H7 (cell line): ENCODE measurements at regions not wholly inside any gene's neighbourhood (a gene's known extent, or its start where the extent isn't known, plus 50 kb on each side); places are given as distances from the start of the nearest gene placed in this dataset.

Experiments
- DNase-seq: peaks from one replicate; pipeline ENCODE4 v3.0.0; 2012
- H3K27me3 ChIP-seq: 2 replicates; pipeline ENCODE4 v1.6.0; 2011; ENCODE audit warnings: mild to moderate bottlenecking, low read length; ENCODE audit not compliant: control insufficient read depth, insufficient read depth
- H3K36me3 ChIP-seq: replicated peaks from 2 replicates; pipeline ENCODE4 v1.5.1; 2011; ENCODE audit warnings: low read length; ENCODE audit not compliant: control insufficient read depth, insufficient read depth
- H3K4me3 ChIP-seq: 2 replicates; pipeline ENCODE4 v1.5.1; 2011; ENCODE audit warnings: low read depth, mild to moderate bottlenecking, control low read depth, low read length, moderate library complexity; ENCODE audit not compliant: insufficient read depth

GRCh38 chr1:79817031-79817560 is 810.6 kb upstream of the ADGRL4 start:
- DNase-seq: no peak
- Histone ChIP-seq H3K4me3 (no peak overlapping the region), H3K36me3 (no peaks in the 10 kb centered on the region), H3K27me3 (no peaks in the 10 kb centered on the region)

- Histone ChIP-seq H3K36me3 (no peaks in the 10 kb centered on the region), H3K4me3 (no peak overlapping the region), H3K27me3 (no peaks in the 10 kb centered on the region)
- no peak for DNase-seq
Measured at GRCh38 chr1:79815115-79815514, 808.6 kb upstream of the ADGRL4 start.

- H3K27me3 ChIP-seq: no peaks in the 10 kb centered on the region
- no peak overlapping the region for H3K4me3 ChIP-seq
- H3K36me3 ChIP-seq: no peaks in the 10 kb centered on the region
- DNase-seq: no peak
Measured at GRCh38 chr1:79811173-79811572, 804.6 kb upstream of the ADGRL4 start.

GRCh38 chr1:79808816-79809475 is 802.4 kb upstream of the ADGRL4 start:
- Histone ChIP-seq H3K27me3 (no peaks in the 10 kb centered on the region), H3K4me3 (no peak overlapping the region), H3K36me3 (no peaks in the 10 kb centered on the region)
- DNase-seq: no peak

- DNase-seq: no peak
- no peaks in the 10 kb centered on the region for H3K27me3 ChIP-seq
- H3K4me3 ChIP-seq: no peak overlapping the region
- H3K36me3 ChIP-seq: no peaks in the 10 kb centered on the region
Measured at GRCh38 chr1:79807816-79808215, 801.3 kb upstream of the ADGRL4 start.

GRCh38 chr1:79797487-79797886 is 791.0 kb upstream of the ADGRL4 start:
- DNase-seq: no peak
- Histone ChIP-seq H3K36me3 (no peaks in the 10 kb centered on the region), H3K27me3 (no peaks in the 10 kb centered on the region)

GRCh38 chr1:79796434-79796833 is 789.9 kb upstream of the ADGRL4 start:
- Histone ChIP-seq H3K27me3 (no peaks in the 10 kb centered on the region), H3K4me3 (no peak overlapping the region), H3K36me3 (no peaks in the 10 kb centered on the region)
- no peak for DNase-seq

More at GRCh38 chr1:79797487-79797886, 791.0 kb upstream of the ADGRL4 start:
- H3K4me3 ChIP-seq: no peak overlapping the region

GRCh38 chr1:79792219-79792930 is 785.8 kb upstream of the ADGRL4 start:
- H3K4me3 ChIP-seq: no peak overlapping the region
- DNase-seq: no peak
- H3K36me3 ChIP-seq: no peaks in the 10 kb centered on the region

GRCh38 chr1:79791488-79792218 is 785.1 kb upstream of the ADGRL4 start:
- Histone ChIP-seq H3K4me3 (no peak overlapping the region), H3K27me3 (no peaks in the 10 kb centered on the region), H3K36me3 (no peaks in the 10 kb centered on the region)
- DNase-seq: no peak

More at GRCh38 chr1:79792219-79792930, 785.8 kb upstream of the ADGRL4 start:
- H3K27me3 ChIP-seq: no peaks in the 10 kb centered on the region

GRCh38 chr1:79790950-79791349 is 784.4 kb upstream of the ADGRL4 start:
- H3K4me3 ChIP-seq: no peak overlapping the region
- no peak for DNase-seq
- no peaks in the 10 kb centered on the region for H3K36me3 ChIP-seq
- H3K27me3 ChIP-seq: no peaks in the 10 kb centered on the region

- H3K4me3 ChIP-seq: no peak overlapping the region
- no peak for DNase-seq
- H3K27me3 ChIP-seq: no peaks in the 10 kb centered on the region
- H3K36me3 ChIP-seq: no peaks in the 10 kb centered on the region
Measured at GRCh38 chr1:79787631-79788030, 781.1 kb upstream of the ADGRL4 start.

GRCh38 chr1:79785964-79786363 is 779.4 kb upstream of the ADGRL4 start:
- Histone ChIP-seq H3K36me3 (no peaks in the 10 kb centered on the region), H3K4me3 (no peak overlapping the region), H3K27me3 (no peaks in the 10 kb centered on the region)
- no peak for DNase-seq

- DNase-seq: no peak
- no peak overlapping the region for H3K4me3 ChIP-seq
- H3K36me3 ChIP-seq: no peaks in the 10 kb centered on the region
- H3K27me3 ChIP-seq: no peaks in the 10 kb centered on the region
Measured at GRCh38 chr1:79785561-79785960, 779.0 kb upstream of the ADGRL4 start.

- Histone ChIP-seq H3K27me3 (no peaks in the 10 kb centered on the region), H3K4me3 (no peak overlapping the region), H3K36me3 (no peaks in the 10 kb centered on the region)
- no peak for DNase-seq
Measured at GRCh38 chr1:79781261-79781660, 774.7 kb upstream of the ADGRL4 start.
